DND-41 (cell line): ENCODE measurements at regions not wholly inside any gene's neighbourhood (a gene's known extent, or its start where the extent isn't known, plus 50 kb on each side); places are given as distances from the start of the nearest gene placed in this dataset.
A peak's percentile ranks its signal among the peaks of the same experiment; 100 is the strongest.

ENCODE experiments used
- CTCF ChIP-seq: IDR thresholded peaks from 2 replicates; pipeline ENCODE4 v1.5.1; 2012; ENCODE audit warnings: borderline replicate concordance, low read length, moderate library complexity, mild to moderate bottlenecking; ENCODE audit not compliant: poor library complexity, severe bottlenecking; ENCODE audit errors: extremely low read depth
- EZH2 ChIP-seq: IDR thresholded peaks from 3 replicates; pipeline ENCODE4 v1.6.1; 2012; ENCODE audit warnings: borderline replicate concordance, low read depth, mild to moderate bottlenecking, moderate library complexity, low read length, inconsistent platforms; ENCODE audit not compliant: severe bottlenecking

GRCh38 chr12:111033281-111034082 lies 113.1 kb upstream of the MYL2 start:
- peak; percentile 20 for TF ChIP-seq CTCF
- no peak for TF ChIP-seq EZH2
